H1 (cell line): ENCODE measurements at regions not wholly inside any gene's neighbourhood (a gene's known extent, or its start where the extent isn't known, plus 50 kb on each side); places are given as distances from the start of the nearest gene placed in this dataset.

Experiments
- ASH2L ChIP-seq: fragments of 200-600, 300-600 bp; sonication (generic); IDR thresholded peaks from one replicate; pipeline ENCODE4 v1.7.1; 2017; ENCODE audit warnings: low read length
- POLR2A ChIP-seq, 2 experiments: IDR thresholded peaks; 1 replicate in 1 of 2; 2 replicates in 1 of 2; pipeline ENCODE4 v1.6.1; 2011; ENCODE audit warnings: low read depth in 2 of 2, low read length in 2 of 2, mild to moderate bottlenecking in 2 of 2; ENCODE audit errors: control extremely low read depth in 1 of 2
- POLR2AphosphoS5 ChIP-seq: IDR thresholded peaks from 2 replicates; pipeline ENCODE4 v1.6.1; 2011; ENCODE audit warnings: low read depth, low read length
- POU5F1 ChIP-seq: IDR thresholded peaks from 2 replicates; pipeline ENCODE4 v1.6.1; 2011; ENCODE audit warnings: low read depth, mild to moderate bottlenecking, low read length, moderate library complexity
- RAD21 ChIP-seq, 2 experiments: IDR thresholded peaks in 1 of 2; conservative IDR thresholded peaks in 1 of 2; 2 replicates each; pipeline ENCODE4 v1.6.1; 2011; ENCODE audit warnings: low read depth in 2 of 2, low read length in 2 of 2, improper control_type of control experiment in 1 of 2, inconsistent platforms in 1 of 2, mild to moderate bottlenecking in 1 of 2, moderate library complexity in 1 of 2
- SIX5 ChIP-seq: IDR thresholded peaks from 2 replicates; pipeline ENCODE4 v1.6.1; 2011; ENCODE audit warnings: mild to moderate bottlenecking, low read depth, low read length
- SP1 ChIP-seq: IDR thresholded peaks from 2 replicates; pipeline ENCODE4 v1.6.1; 2011; ENCODE audit warnings: low read depth, low read length
- SUZ12 ChIP-seq: fragments of 200-600 bp; sonication (generic); IDR thresholded peaks from 2 replicates; pipeline ENCODE4 v1.6.1; 2012; ENCODE audit warnings: mild to moderate bottlenecking, inconsistent platforms, low read length, moderate library complexity, mixed read lengths
- TCF12 ChIP-seq: IDR thresholded peaks from 2 replicates; pipeline ENCODE4 v1.6.1; 2011; ENCODE audit warnings: low read depth, mild to moderate bottlenecking, low read length
- USF2 ChIP-seq: IDR thresholded peaks from 2 replicates; pipeline ENCODE4 v1.6.1; 2011; ENCODE audit warnings: low read length, improper control_type of control experiment
- ZNF274 ChIP-seq: IDR thresholded peaks from 2 replicates; pipeline ENCODE4 v1.7.0; 2012; ENCODE audit warnings: low read length, borderline replicate concordance; ENCODE audit errors: extremely low read depth
- TF ChIP-seq, protein P1 (sequence below), 3 experiments: IDR thresholded peaks; 1 replicate in 2 of 3; 2 replicates in 1 of 3; pipeline versions ENCODE4 v1.5.1 to v1.6.1; 2011; ENCODE audit warnings: low read length in 3 of 3, mild to moderate bottlenecking in 3 of 3, inconsistent platforms in 2 of 3, low read depth in 1 of 3, moderate library complexity in 1 of 3; ENCODE audit not compliant: insufficient read depth in 1 of 3; ENCODE audit errors: control extremely low read depth in 1 of 3
- TF ChIP-seq, protein P2 (sequence below): IDR thresholded peaks from 2 replicates; pipeline ENCODE4 v1.6.1; 2012; ENCODE audit warnings: inconsistent platforms

DNA sequence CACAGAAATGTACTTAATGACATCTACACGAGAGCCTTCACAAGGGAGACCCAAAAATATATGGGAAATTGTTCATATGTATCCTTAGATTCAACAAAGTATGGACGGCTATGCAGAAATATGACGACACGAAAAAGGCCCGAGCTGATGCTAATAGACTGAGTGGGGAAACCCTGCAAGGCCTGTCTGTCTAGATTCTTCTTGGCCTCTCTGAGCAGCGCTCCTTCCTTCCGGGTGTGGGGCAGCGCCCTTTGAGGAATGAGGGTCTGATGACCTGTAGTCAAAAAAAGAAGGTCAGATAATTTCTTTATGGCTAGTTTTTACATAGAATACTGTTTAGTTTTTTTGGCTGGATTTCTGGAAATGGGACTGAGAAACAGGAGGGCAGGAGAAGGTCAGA, 192.8 kb upstream of the AKR1E2 start:
- TF ChIP-seq ASH2L (no peak), RAD21 (IDR thresholded peaks at IDR 0.05 in 1 of 2, conservative IDR thresholded peaks at IDR 0.05 in 1 of 2; ENCODE audit: low read depth in 2 of 2, low read length in 2 of 2) (no peak), USF2 (no peak), SP1 (no peak), SIX5 (no peak), SUZ12 (no peak), TCF12 (no peak), POLR2AphosphoS5 (no peak), ZNF274 (no peak), POLR2A (IDR thresholded peaks at IDR 0.05; ENCODE audit: control extremely low read depth in 1 of 2, low read depth in 2 of 2, low read length in 2 of 2) (no peak), POU5F1 (no peak)
- TF ChIP-seq, protein P1, sequence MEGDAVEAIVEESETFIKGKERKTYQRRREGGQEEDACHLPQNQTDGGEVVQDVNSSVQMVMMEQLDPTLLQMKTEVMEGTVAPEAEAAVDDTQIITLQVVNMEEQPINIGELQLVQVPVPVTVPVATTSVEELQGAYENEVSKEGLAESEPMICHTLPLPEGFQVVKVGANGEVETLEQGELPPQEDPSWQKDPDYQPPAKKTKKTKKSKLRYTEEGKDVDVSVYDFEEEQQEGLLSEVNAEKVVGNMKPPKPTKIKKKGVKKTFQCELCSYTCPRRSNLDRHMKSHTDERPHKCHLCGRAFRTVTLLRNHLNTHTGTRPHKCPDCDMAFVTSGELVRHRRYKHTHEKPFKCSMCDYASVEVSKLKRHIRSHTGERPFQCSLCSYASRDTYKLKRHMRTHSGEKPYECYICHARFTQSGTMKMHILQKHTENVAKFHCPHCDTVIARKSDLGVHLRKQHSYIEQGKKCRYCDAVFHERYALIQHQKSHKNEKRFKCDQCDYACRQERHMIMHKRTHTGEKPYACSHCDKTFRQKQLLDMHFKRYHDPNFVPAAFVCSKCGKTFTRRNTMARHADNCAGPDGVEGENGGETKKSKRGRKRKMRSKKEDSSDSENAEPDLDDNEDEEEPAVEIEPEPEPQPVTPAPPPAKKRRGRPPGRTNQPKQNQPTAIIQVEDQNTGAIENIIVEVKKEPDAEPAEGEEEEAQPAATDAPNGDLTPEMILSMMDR (IDR thresholded peaks at IDR 0.05; ENCODE audit: control extremely low read depth in 1 of 3, insufficient read depth in 1 of 3, low read depth in 1 of 3, low read length in 3 of 3): no peak
- TF ChIP-seq, protein P2, sequence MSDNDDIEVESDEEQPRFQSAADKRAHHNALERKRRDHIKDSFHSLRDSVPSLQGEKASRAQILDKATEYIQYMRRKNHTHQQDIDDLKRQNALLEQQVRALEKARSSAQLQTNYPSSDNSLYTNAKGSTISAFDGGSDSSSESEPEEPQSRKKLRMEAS: no peak
